Colonic mucosa (tissue), 4 donors: ENCODE measurements at regions not wholly inside any gene's neighbourhood (a gene's known extent, or its start where the extent isn't known, plus 50 kb on each side); places are given as distances from the start of the nearest gene placed in this dataset.

Source experiments
- DNase-seq: peaks from one replicate; pipeline ENCODE4 v3.0.0-alpha.2; 2020
- H3K27ac ChIP-seq: fragments of 200-600 bp; one replicate; pipeline ENCODE4 v1.8.0; 2021
- H3K27me3 ChIP-seq: fragments of 200-600 bp; one replicate; pipeline ENCODE4 v1.8.0; 2021
- H3K36me3 ChIP-seq: fragments of 200-600 bp; one replicate; pipeline ENCODE4 v1.8.0; 2021
- H3K4me1 ChIP-seq: fragments of 200-600 bp; one replicate; pipeline ENCODE4 v1.8.0; 2021; ENCODE audit warnings: mild to moderate bottlenecking
- H3K4me3 ChIP-seq: fragments of 200-600 bp; one replicate; pipeline ENCODE4 v1.8.0; 2021
- H3K9ac ChIP-seq, 2 donors: one replicate each; pipeline ENCODE4 v1.7.0; 2013; ENCODE audit warnings: control low read depth in 2 of 2, low read depth in 2 of 2, low read length in 2 of 2
- H3K9me3 ChIP-seq: fragments of 200-600 bp; one replicate; pipeline ENCODE4 v1.8.0; 2021
- CTCF ChIP-seq: fragments of 200-600 bp; IDR thresholded peaks from one replicate; pipeline ENCODE4 v1.8.0; 2022; ENCODE audit warnings: antibody characterized with exemption, mild to moderate bottlenecking
- intact Hi-C: fragments of 100-400 bp; cut with DNase I; formaldehyde crosslinking; loops from one replicate; pipeline ENCODE4 v1.14.1; 2022
- donor health status: healthy.
- donor health status: DM: no; HTN: no; CAD: no.
- donor health status: DM: no; HTN: no; CAD: no.

- Histone ChIP-seq H3K27me3 (no peaks in the 10 kb centered on the region), H3K36me3 (no peaks in the 10 kb centered on the region), H3K9me3 (no peaks in the 10 kb centered on the region), H3K27ac (no peak overlapping the region), H3K4me3 (no peak overlapping the region), H3K9ac (no peak overlapping the region), H3K4me1 (no peaks in the 10 kb centered on the region)
- DNase-seq: no peak
- TF ChIP-seq CTCF: no peak
- intact Hi-C loops: no loop called here
Measured at GRCh38 chr7:55273186-55273980, 91.8 kb upstream of the LANCL2 start.

DNA sequence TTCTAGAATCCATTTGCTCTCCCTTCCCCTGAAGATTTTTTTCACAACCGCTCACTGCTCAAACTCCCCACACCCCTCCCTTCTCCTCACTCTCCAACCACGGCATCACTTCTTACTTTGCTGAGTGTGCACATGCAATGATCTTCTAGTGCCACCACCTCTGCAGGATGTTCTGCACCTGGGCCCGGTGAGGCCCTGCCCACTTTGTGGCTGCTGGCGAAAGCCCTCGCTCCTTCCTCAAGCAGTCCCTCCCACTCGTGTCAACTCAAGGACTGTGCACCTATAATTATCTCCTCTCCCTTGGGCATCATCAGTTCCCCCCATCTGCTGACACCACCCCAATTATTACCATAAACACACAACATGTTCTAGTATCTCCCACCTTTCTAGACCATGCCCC lies 91.0 kb upstream of the LANCL2 start:
- no peak overlapping the region for H3K9ac ChIP-seq
- DNase-seq: no peak
- H3K36me3 ChIP-seq: no peaks in the 10 kb centered on the region
- intact Hi-C loops: no loop called here
- TF ChIP-seq CTCF: no peak
- no peak overlapping the region for H3K4me3 ChIP-seq
- H3K27me3 ChIP-seq: no peaks in the 10 kb centered on the region
- H3K9me3 ChIP-seq: no peaks in the 10 kb centered on the region
- no peak overlapping the region for H3K27ac ChIP-seq
- no peaks in the 10 kb centered on the region for H3K4me1 ChIP-seq

DNA sequence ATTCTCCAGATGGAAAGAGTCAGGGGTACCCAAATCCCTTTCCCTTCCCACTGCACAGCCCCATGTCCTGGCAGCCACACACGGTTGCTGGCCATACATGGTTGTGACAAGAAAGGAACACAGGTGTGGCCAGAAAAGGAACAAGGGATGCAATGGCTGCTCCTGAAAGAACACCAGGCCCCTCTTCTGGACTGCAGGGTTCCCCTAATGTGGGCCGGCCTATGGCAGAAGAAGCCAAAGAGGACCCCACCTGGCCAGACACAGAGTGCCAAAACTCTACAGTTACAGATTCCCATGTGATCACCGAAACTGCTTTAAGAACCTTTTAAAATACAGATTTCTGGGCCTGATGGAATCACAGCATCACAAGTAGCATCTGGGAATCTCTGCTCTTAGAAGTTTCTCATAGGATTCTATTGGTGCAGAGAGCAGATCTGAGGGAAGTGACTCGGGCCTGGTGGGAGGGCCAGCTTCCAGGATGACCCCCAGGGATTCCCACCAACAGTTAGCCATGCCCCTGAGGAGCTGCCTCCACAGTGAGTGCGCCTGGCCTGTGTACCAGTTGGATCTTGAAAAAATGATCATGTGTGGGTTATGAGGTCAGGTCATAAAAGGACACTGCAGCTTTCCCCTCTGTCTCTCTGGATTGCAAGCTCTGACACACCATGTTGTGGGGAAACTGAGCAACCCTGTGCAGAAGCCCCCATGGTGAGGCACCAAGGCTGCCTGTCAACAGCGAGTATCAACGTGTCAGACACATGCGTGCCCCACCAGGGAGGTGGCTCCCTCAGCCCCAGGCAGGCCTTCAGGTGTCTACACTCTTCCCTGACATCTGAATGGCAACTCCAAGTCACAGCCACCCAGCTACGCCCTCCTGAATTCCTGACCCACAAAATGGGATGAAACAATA lies 89.6 kb upstream of the LANCL2 start:
- intact Hi-C loops: loop anchor here (5.0 kb wide), 1 partner anchor 317 kb away; no protein-coding TSS in a partner anchor
- Histone ChIP-seq H3K36me3 (no peaks in the 10 kb centered on the region), H3K27ac (no peak overlapping the region), H3K4me3 (no peak overlapping the region), H3K9me3 (no peaks in the 10 kb centered on the region), H3K9ac (no peak overlapping the region), H3K4me1 (no peaks in the 10 kb centered on the region), H3K27me3 (no peaks in the 10 kb centered on the region)
- TF ChIP-seq CTCF: no peak
- no peak for DNase-seq

DNA sequence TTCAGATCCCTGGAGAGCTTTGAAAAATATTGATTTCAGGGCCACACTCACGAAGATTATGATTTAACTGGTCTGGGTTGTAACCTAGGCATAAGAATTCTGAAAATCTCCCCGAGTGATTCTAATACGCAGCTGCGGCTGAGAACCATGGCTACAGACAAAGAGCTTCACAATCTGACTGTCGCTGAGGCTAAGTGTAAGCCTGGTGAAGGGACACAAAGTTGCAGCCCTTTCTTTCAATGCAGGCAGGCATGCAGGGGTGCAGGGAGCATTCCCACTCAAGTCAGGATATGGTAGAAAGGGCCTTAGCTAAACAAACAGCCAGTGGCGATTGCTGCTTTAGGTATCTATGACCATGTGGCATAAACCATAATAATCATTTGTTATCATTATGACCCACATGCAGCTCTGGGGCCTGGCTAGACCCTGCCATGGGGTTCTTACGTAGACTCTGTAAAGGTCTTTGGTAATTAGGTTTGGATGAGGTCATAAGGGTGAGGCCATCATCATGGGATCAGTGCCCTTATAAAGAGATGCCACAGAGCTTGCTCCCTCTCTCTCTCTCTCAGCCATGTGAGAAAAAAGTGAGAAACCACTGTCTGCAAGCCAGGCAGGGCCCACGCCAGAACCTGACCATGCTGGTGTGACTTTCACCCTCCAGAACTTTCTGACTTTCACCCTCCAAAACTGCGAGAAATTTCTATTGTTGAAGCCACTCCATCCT lies 88.4 kb upstream of the LANCL2 start:
- intact Hi-C loops: loop anchor here (5.0 kb wide), 1 partner anchor 316 kb away; no protein-coding TSS in a partner anchor
- H3K4me1 ChIP-seq: no peaks in the 10 kb centered on the region

More for the DNA sequence above, 88.4 kb upstream of the LANCL2 start:
- Histone ChIP-seq H3K9me3 (no peaks in the 10 kb centered on the region), H3K27ac (no peak overlapping the region), H3K9ac (no peak overlapping the region), H3K36me3 (no peaks in the 10 kb centered on the region), H3K4me3 (no peak overlapping the region), H3K27me3 (no peaks in the 10 kb centered on the region)
- TF ChIP-seq CTCF: no peak
- no peak for DNase-seq
